Loucy (cell line): ENCODE measurements at regions not wholly inside any gene's neighbourhood (a gene's known extent, or its start where the extent isn't known, plus 50 kb on each side); places are given as distances from the start of the nearest gene placed in this dataset.

Experiments used
- EZH2phosphoT487 ChIP-seq: fragments of 200-600 bp; IDR thresholded peaks from 2 replicates; pipeline ENCODE4 v1.6.1; 2018; ENCODE audit warnings: antibody characterized with exemption, mild to moderate bottlenecking, moderate library complexity, borderline replicate concordance
- TF ChIP-seq, protein P1 (sequence below): fragments of 200-600 bp; sonication (generic); conservative IDR thresholded peaks from 2 replicates; pipeline ENCODE4 v1.5.1; 2014; ENCODE audit warnings: mild to moderate bottlenecking, antibody characterized with exemption, low read length

- TF ChIP-seq, protein P1, sequence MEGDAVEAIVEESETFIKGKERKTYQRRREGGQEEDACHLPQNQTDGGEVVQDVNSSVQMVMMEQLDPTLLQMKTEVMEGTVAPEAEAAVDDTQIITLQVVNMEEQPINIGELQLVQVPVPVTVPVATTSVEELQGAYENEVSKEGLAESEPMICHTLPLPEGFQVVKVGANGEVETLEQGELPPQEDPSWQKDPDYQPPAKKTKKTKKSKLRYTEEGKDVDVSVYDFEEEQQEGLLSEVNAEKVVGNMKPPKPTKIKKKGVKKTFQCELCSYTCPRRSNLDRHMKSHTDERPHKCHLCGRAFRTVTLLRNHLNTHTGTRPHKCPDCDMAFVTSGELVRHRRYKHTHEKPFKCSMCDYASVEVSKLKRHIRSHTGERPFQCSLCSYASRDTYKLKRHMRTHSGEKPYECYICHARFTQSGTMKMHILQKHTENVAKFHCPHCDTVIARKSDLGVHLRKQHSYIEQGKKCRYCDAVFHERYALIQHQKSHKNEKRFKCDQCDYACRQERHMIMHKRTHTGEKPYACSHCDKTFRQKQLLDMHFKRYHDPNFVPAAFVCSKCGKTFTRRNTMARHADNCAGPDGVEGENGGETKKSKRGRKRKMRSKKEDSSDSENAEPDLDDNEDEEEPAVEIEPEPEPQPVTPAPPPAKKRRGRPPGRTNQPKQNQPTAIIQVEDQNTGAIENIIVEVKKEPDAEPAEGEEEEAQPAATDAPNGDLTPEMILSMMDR = no peak
- TF ChIP-seq EZH2phosphoT487 = no peak
Measured at GRCh38 chr14:81938341-81938740, 404.7 kb upstream of the SEL1L start.
